Esophagus squamous epithelium (tissue), 4 donors: ENCODE measurements at regions not wholly inside any gene's neighbourhood (a gene's known extent, or its start where the extent isn't known, plus 50 kb on each side); places are given as distances from the start of the nearest gene placed in this dataset.

Experiments
- POLR2A ChIP-seq, 4 donors: fragments of 450-650 bp; IDR thresholded peaks; one replicate each; pipeline ENCODE4 v1.6.1; 2017; ENCODE audit warnings: antibody characterized with exemption in 4 of 4, mild to moderate bottlenecking in 4 of 4, moderate library complexity in 3 of 4
- TF ChIP-seq, protein P1 (sequence below), 6 experiments: fragments of 450-650 bp in 4 of 6; fragments of 200-600 bp in 2 of 6; sonication (generic) in 2 of 6; IDR thresholded peaks; one replicate each; pipeline ENCODE4 v1.5.1; 2016 to 2019; ENCODE audit warnings: antibody characterized with exemption in 6 of 6, mild to moderate bottlenecking in 4 of 6, moderate library complexity in 4 of 6

DNA sequence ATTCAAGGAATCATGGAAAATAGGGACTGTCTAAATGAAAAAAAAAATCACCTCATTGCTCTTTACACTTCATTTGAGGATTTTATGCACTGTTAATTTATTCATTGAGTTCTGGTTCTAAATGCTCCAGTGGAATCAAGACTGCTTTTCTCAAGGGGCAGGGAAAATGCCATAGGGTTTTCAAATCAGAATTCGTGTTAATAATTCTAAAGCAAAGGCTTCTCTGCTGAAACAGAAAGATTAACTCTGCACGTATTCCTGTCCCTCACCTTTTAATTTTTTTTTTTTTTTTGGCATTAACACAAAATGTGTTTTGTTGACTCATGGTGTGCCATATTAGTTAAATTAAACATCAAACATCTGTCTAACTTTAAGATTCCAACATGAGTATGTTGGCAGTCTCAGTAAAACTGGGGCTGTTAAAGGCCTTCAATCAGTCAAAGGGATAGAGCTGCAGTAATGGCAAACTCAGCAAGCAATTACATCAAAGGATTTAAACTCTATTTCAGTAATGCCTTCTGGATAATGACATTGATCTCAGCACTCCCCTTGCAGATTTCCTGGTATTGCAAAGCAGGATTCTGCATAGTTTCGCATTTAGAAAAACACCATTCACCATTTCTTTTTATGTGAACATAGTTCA is 878.1 kb downstream of the RAPGEF2 start:
- TF ChIP-seq, protein P1, sequence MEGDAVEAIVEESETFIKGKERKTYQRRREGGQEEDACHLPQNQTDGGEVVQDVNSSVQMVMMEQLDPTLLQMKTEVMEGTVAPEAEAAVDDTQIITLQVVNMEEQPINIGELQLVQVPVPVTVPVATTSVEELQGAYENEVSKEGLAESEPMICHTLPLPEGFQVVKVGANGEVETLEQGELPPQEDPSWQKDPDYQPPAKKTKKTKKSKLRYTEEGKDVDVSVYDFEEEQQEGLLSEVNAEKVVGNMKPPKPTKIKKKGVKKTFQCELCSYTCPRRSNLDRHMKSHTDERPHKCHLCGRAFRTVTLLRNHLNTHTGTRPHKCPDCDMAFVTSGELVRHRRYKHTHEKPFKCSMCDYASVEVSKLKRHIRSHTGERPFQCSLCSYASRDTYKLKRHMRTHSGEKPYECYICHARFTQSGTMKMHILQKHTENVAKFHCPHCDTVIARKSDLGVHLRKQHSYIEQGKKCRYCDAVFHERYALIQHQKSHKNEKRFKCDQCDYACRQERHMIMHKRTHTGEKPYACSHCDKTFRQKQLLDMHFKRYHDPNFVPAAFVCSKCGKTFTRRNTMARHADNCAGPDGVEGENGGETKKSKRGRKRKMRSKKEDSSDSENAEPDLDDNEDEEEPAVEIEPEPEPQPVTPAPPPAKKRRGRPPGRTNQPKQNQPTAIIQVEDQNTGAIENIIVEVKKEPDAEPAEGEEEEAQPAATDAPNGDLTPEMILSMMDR (IDR thresholded peaks at IDR 0.05), result no peak
- TF ChIP-seq POLR2A (IDR thresholded peaks at IDR 0.05), result no peak
